Left ventricle myocardium inferior (tissue), 1 donor: ENCODE measurements at regions not wholly inside any gene's neighbourhood (a gene's known extent, or its start where the extent isn't known, plus 50 kb on each side); places are given as distances from the start of the nearest gene placed in this dataset.

Experiments
- DNase-seq: peaks from one replicate; pipeline ENCODE4 v3.0.0-alpha.2; 2020
- H3K27ac ChIP-seq: fragments of 200-600 bp; replicated peaks from 2 replicates; pipeline ENCODE4 v1.8.0; 2021
- H3K27me3 ChIP-seq: fragments of 200-600 bp; 2 replicates; pipeline ENCODE4 v1.8.0; 2021; ENCODE audit warnings: low read depth
- H3K36me3 ChIP-seq: fragments of 200-600 bp; 2 replicates; pipeline ENCODE4 v1.8.0; 2021
- H3K4me1 ChIP-seq: fragments of 200-600 bp; 2 replicates; pipeline ENCODE4 v1.8.0; 2021
- H3K4me3 ChIP-seq: fragments of 200-600 bp; 2 replicates; pipeline ENCODE4 v1.8.0; 2021; ENCODE audit warnings: mild to moderate bottlenecking, moderate library complexity
- H3K9me3 ChIP-seq: fragments of 200-600 bp; replicated peaks from 2 replicates; pipeline ENCODE4 v1.8.0; 2021
- intact Hi-C: fragments of 100-400 bp; cut with micrococcal nuclease; formaldehyde crosslinking; loops from one replicate; pipeline ENCODE4 v1.11.0; 2022
- TF ChIP-seq, protein P1 (sequence below): fragments of 200-600 bp; IDR thresholded peaks from 2 replicates; pipeline ENCODE4 v1.8.0; 2021; ENCODE audit warnings: antibody characterized with exemption, mild to moderate bottlenecking, borderline replicate concordance
- donor health status: DM: no; HTN: yes; CAD: no; lungs with severe emphysema.

DNA sequence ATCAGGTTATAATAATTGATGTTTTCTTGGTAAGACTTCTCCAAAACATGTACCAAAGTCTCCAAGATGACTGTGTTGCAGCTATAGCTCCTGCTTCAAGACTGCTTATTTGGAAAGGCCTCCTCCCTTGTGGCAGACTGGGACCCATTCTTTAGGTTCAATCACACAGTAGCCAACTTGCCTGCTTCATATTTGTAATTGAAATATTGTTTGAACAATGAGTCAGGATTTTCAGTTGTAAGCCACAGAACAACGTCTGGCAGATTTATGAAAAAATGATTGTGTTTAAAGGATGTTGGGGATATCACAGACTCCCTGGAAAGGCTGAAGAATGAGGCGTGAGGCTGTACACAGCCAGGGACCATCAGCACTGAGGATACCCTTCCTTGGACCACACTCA is 458.9 kb downstream of the MED10 start:
- TF ChIP-seq, protein P1, sequence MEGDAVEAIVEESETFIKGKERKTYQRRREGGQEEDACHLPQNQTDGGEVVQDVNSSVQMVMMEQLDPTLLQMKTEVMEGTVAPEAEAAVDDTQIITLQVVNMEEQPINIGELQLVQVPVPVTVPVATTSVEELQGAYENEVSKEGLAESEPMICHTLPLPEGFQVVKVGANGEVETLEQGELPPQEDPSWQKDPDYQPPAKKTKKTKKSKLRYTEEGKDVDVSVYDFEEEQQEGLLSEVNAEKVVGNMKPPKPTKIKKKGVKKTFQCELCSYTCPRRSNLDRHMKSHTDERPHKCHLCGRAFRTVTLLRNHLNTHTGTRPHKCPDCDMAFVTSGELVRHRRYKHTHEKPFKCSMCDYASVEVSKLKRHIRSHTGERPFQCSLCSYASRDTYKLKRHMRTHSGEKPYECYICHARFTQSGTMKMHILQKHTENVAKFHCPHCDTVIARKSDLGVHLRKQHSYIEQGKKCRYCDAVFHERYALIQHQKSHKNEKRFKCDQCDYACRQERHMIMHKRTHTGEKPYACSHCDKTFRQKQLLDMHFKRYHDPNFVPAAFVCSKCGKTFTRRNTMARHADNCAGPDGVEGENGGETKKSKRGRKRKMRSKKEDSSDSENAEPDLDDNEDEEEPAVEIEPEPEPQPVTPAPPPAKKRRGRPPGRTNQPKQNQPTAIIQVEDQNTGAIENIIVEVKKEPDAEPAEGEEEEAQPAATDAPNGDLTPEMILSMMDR = no peak
- no peaks in the 10 kb centered on the region for H3K4me1 ChIP-seq
- intact Hi-C loops = no loop called here
- H3K9me3 ChIP-seq = no peaks in the 10 kb centered on the region
- H3K27me3 ChIP-seq = no peaks in the 10 kb centered on the region
- DNase-seq = no peak
- no peak overlapping the region for H3K4me3 ChIP-seq
- H3K27ac ChIP-seq = no peak overlapping the region
- no peaks in the 10 kb centered on the region for H3K36me3 ChIP-seq

DNA sequence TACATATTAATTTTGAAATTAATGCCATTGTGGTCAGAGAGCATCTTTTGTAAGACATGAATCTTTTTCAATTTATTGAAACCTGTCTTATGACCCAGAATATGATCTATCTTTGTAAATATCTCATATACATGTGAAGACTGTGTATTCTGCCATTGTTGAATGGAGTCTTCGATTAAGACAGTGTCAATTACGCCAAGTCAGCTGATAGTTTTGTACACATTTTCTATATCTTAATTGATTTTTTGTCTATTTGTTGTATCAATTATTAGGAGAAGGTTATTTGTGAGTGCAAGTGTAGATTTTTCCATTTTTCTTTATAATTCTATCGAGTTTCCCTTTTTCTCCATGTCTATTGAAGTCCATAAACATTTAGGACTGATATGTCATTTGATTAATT is 471.6 kb downstream of the MED10 start:
- Histone ChIP-seq H3K9me3 (no peaks in the 10 kb centered on the region), H3K4me1 (no peaks in the 10 kb centered on the region), H3K27ac (no peak overlapping the region), H3K27me3 (peaks cover 24% of the 10 kb centered on the region), H3K4me3 (no peak overlapping the region), H3K36me3 (no peaks in the 10 kb centered on the region)
- DNase-seq = no peak
- TF ChIP-seq, protein P1 = no peak
- intact Hi-C loops = no loop called here

DNA sequence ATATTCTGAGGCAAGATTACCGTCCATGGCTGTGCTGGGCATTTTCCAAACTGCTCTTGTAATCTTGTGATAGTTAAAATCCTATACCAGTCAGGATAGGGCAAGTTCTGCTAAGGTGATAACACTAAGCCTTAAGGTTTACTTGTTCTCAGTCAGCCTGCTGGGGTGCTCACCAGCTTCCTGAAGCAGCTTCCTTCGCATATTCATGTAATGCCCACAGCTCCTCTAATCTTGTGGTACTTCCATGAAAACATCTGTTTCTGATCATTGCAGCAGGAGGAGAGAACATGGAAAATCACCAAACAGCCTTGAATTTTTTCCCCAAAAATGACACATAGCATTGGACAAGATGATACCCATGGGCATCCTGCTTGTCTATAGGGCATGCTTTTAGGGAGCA is 473.2 kb downstream of the MED10 start:
- DNase-seq = no peak
- Histone ChIP-seq H3K27me3 (peaks cover 24% of the 10 kb centered on the region), H3K4me1 (no peaks in the 10 kb centered on the region), H3K27ac (no peak overlapping the region), H3K9me3 (no peaks in the 10 kb centered on the region), H3K36me3 (no peaks in the 10 kb centered on the region), H3K4me3 (no peak overlapping the region)
- TF ChIP-seq, protein P1 = no peak
- intact Hi-C loops = no loop called here

DNA sequence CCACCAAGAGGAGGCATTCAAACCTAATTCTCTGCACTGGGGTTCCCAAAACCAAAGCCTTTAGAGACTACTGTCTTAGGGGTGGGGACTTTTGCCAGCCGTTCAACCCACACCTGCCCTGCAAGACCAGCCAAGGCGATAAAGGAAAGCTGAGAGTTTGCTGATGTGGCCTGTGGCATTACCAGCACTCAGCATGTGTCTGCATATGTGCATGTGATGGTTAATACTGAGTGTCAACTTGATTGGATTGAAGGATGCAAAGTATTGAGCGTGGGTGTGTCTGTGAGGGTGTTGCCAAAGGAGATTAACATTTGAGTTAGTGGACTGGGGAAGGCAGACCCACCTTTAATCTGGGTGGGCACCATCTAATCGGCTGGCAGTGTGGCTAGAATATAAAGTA is 474.2 kb downstream of the MED10 start:
- H3K27me3 ChIP-seq = peaks cover 20% of the 10 kb centered on the region
- no peak overlapping the region for H3K4me3 ChIP-seq
- intact Hi-C loops = no loop called here
- H3K27ac ChIP-seq = no peak overlapping the region
- TF ChIP-seq, protein P1 = no peak
- no peaks in the 10 kb centered on the region for H3K9me3 ChIP-seq
- no peaks in the 10 kb centered on the region for H3K36me3 ChIP-seq
- H3K4me1 ChIP-seq = no peaks in the 10 kb centered on the region
- DNase-seq = no peak

DNA sequence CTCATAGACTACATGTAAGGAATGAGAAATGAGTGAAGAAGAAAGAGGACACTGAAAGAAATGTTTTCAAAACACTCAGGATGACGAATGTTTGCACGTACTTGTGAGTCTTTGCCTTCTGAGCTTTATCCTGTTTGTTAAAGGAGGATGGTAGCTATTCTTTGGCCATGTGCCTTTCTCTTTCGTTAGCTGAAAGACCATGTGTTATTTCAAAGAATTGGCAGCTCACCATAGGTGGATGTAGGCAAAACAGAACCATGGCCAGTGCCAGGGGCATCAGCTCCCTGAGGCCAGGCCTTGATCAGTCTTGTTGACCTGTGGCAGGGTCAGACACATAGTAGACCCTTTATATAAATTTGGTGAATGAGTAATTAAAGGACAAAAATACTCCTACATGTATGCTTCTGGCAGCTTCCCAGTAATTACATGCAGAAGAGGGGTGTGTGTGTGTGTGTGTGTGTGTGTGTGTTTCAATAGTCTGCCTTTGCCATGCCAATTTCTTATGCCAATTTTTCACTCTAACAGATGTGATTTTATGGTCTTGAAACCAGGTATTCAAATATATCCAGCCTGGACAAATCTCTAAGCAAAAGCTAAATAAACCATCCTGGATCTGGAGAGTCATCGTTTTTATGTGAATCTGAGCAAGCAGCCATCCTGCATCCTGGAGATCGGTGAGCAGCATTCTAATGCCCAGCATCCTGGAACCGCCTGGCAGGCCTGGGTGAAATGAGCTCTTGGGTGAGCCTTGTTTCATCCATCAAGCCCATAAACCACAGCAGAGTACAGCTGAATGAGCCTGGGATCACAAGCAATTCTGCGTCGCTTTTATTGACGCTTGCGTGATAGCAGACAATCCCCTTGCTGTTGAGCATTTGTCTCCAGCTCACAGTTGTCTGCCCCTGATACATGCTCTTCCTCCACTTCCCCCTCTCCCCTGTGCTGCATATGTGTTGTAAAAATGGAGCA is 475.4 kb downstream of the MED10 start:
- Histone ChIP-seq H3K27ac (no peak overlapping the region), H3K27me3 (peaks cover 13% of the 10 kb centered on the region), H3K4me3 (no peak overlapping the region), H3K36me3 (no peaks in the 10 kb centered on the region), H3K9me3 (no peaks in the 10 kb centered on the region), H3K4me1 (no peaks in the 10 kb centered on the region)
- no peak for DNase-seq
- intact Hi-C loops = no loop called here
- TF ChIP-seq, protein P1 = no peak
